RPMI8226 (cell line): ENCODE measurements at regions not wholly inside any gene's neighbourhood (a gene's known extent, or its start where the extent isn't known, plus 50 kb on each side); places are given as distances from the start of the nearest gene placed in this dataset.

Experiments used
- DNase-seq: peaks from one replicate; pipeline ENCODE4 v3.0.0-alpha.2; 2015

- no peak for DNase-seq
Measured at GRCh38 chr11:69366591-69366990, 72.6 kb downstream of the MYEOV start.

- DNase-seq = no peak
Measured at GRCh38 chr11:69367211-69367964, 73.4 kb downstream of the MYEOV start.

- no peak for DNase-seq
Measured at GRCh38 chr11:69368119-69368880, 74.3 kb downstream of the MYEOV start.

GRCh38 chr11:69369210-69369825 is 75.4 kb downstream of the MYEOV start:
- no peak for DNase-seq

- DNase-seq = no peak
Measured at GRCh38 chr11:69369945-69370344, 76.0 kb downstream of the MYEOV start.

- DNase-seq = no peak
Measured at GRCh38 chr11:69370984-69371709, 77.2 kb downstream of the MYEOV start.

GRCh38 chr11:69371731-69372588 is 78.0 kb downstream of the MYEOV start:
- no peak for DNase-seq

- DNase-seq = no peak
Measured at GRCh38 chr11:69372589-69373250, 78.8 kb downstream of the MYEOV start.

- DNase-seq = no peak
Measured at GRCh38 chr11:69373251-69373635, 79.3 kb downstream of the MYEOV start.

- peak; percentile 91 for DNase-seq
Measured at GRCh38 chr11:69374110-69374945, 80.4 kb downstream of the MYEOV start.

- no peak for DNase-seq
Measured at GRCh38 chr11:69374946-69375310, 81.0 kb downstream of the MYEOV start.

GRCh38 chr11:69375316-69376154 is 81.6 kb downstream of the MYEOV start:
- DNase-seq = no peak

- no peak for DNase-seq
Measured at GRCh38 chr11:69376155-69377028, 82.4 kb downstream of the MYEOV start.

- DNase-seq = no peak
Measured at GRCh38 chr11:69377029-69377952, 83.3 kb downstream of the MYEOV start.

- no peak for DNase-seq
Measured at GRCh38 chr11:69377953-69378302, 84.0 kb downstream of the MYEOV start.

GRCh38 chr11:69378303-69379141 is 84.6 kb downstream of the MYEOV start:
- DNase-seq = no peak

- DNase-seq = no peak
Measured at GRCh38 chr11:69380451-69380901, 86.5 kb downstream of the MYEOV start.
